ENCODE measurements at regions not wholly inside any gene's neighbourhood (a gene's known extent, or its start where the extent isn't known, plus 50 kb on each side); places are given as distances from the start of the nearest gene placed in this dataset.

DNA sequence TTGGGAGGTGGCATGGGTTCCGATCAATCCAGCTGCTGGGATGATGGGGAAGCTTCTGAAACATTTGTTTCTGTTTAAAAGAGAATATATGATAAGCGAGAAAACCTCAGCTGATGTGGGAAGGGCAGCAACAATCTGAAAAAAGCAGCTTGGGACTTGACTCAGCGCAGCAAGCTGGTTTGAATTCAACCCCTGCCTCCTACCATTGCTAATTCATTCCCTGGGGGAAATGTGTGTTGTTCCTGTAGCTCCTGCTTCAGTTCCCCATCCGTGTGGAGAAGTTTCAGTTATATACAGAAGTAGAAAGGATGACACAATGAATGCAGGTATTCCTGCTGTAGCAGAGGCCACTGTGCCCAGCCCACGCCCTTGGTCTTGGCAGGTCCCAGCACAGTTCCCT is 145.1 kb downstream of the NXNL2 start:
- CTCF ChIA-PET = no interaction called here
- Histone ChIP-seq H3K4me3 (no peak overlapping the region), H3K4me1 (ENCODE audit: control insufficient read depth, insufficient read depth, low read length) (no peaks in the 10 kb centered on the region), H3K9ac (ENCODE audit: control insufficient read depth, insufficient read depth, low read length) (no peak overlapping the region), H3K4me2 (ENCODE audit: control insufficient read depth, insufficient read depth) (no peak overlapping the region), H4K20me1 (ENCODE audit: control insufficient read depth, insufficient read depth) (no peaks in the 10 kb centered on the region), H3K9me3 (replicated peaks; ENCODE audit: control insufficient read depth, insufficient read depth, low read length) (no peaks in the 10 kb centered on the region), H3K27ac (ENCODE audit: control insufficient read depth, insufficient read depth) (no peak overlapping the region), H3K79me2 (ENCODE audit: control insufficient read depth, insufficient read depth, low read length) (no peaks in the 10 kb centered on the region), H2AFZ (ENCODE audit: control insufficient read depth, low read depth, low read length) (no peak overlapping the region), H3K36me3 (ENCODE audit: control insufficient read depth in 2 of 2, insufficient read depth in 2 of 2, low read length in 1 of 2) (no peaks in the 10 kb centered on the region), H3K27me3 (replicated peaks in 1 of 2; ENCODE audit: control insufficient read depth in 2 of 2, insufficient read depth in 2 of 2, low read length in 1 of 2) (no peaks in the 10 kb centered on the region)
- DNase-seq (ENCODE audit: low read depth, low spot score) (no peak), ATAC-seq (no peak), FAIRE-seq (no peak)
- RAD21 ChIA-PET (ENCODE audit: unreplicated experiment) = no interaction called here
- in situ Hi-C loops (cut with MboI) (no loop called here), intact Hi-C loops (cut with micrococcal nuclease; ENCODE audit: unreplicated experiment) (no loop called here)
- no peak for TF ChIP-seq NRF1 (conservative IDR thresholded peaks at IDR 0.05; ENCODE audit: low read depth, low read length)
- no peak for TF ChIP-seq RAD51 (IDR thresholded peaks at IDR 0.05)
- no peak for TF ChIP-seq CEBPB (IDR thresholded peaks at IDR 0.05; ENCODE audit: borderline replicate concordance in 1 of 2, low read depth in 2 of 2, low read length in 2 of 2)
- no peak for TF ChIP-seq TCF12 (IDR thresholded peaks at IDR 0.05; ENCODE audit: low read depth, low read length)
- TF ChIP-seq, protein P1, sequence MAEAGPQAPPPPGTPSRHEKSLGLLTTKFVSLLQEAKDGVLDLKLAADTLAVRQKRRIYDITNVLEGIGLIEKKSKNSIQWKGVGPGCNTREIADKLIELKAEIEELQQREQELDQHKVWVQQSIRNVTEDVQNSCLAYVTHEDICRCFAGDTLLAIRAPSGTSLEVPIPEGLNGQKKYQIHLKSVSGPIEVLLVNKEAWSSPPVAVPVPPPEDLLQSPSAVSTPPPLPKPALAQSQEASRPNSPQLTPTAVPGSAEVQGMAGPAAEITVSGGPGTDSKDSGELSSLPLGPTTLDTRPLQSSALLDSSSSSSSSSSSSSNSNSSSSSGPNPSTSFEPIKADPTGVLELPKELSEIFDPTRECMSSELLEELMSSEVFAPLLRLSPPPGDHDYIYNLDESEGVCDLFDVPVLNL (IDR thresholded peaks at IDR 0.05; ENCODE audit: low read depth, low read length) = no peak
- TF ChIP-seq CBX5 (IDR thresholded peaks at IDR 0.05; ENCODE audit: low read depth) = no peak
- SMC1A ChIA-PET (ENCODE audit: uncharacterized antibody, unreplicated experiment) = no interaction called here
- BruUV-seq (replicated peaks) = no TSS peak
- WGBS (ENCODE audit: insufficient coverage, insufficient replicate concordance, low lambda C conversion rate, missing lambda C conversion rate) = 14% methylated on average over 5 of the region's 5 CpGs
- POLR2A ChIA-PET = no interaction called here

DNA sequence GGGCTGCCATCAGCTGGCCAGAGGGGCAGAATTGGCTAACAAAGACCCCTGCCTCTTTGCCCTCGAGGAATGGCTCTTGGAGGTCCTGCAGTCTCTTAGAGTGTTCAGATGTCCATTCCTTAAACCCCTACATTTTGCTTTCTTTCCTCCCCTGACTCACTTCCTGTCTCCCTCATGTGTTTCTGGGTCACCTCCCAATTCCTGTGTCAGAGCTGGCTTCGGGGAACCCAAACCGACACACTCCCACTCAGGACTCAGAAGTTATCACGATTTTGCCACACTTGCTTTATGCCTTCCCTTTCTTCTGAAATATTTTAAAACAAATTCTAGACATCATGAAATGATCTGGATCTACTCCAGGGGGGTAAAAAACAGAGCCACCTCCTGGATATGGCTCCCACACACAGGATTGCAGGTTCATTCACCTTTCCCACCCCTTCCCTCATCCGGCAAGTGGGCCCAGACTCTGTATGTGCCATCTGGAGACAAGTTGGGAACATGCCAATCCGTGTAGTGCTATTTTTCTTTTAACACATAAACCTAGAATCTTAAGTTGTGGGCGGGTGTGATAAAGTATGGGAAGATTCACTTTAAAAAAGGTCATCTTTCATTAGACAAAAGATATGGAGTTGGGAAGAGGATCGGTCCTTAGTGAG is 145.7 kb downstream of the NXNL2 start:
- no peak overlapping the region for H3K9ac ChIP-seq (ENCODE audit: control insufficient read depth, insufficient read depth, low read length)
- ChIA-PET POLR2A (no interaction called here), SMC1A (ENCODE audit: uncharacterized antibody, unreplicated experiment) (no interaction called here), RAD21 (ENCODE audit: unreplicated experiment) (no interaction called here), CTCF (interaction anchor here (0.6 kb wide), 1 partner anchor 1593 kb away, joined by 3 read pairs; no protein-coding TSS in a partner anchor)
- in situ Hi-C loops (cut with MboI) = no loop called here
- no peaks in the 10 kb centered on the region for H3K9me3 ChIP-seq (replicated peaks; ENCODE audit: control insufficient read depth, insufficient read depth, low read length)
- TF ChIP-seq NR2F1 (conservative IDR thresholded peaks at IDR 0.05) = no peak
- TF ChIP-seq BACH1 (IDR thresholded peaks at IDR 0.05; ENCODE audit: borderline replicate concordance) = no peak
- TF ChIP-seq, protein P2, sequence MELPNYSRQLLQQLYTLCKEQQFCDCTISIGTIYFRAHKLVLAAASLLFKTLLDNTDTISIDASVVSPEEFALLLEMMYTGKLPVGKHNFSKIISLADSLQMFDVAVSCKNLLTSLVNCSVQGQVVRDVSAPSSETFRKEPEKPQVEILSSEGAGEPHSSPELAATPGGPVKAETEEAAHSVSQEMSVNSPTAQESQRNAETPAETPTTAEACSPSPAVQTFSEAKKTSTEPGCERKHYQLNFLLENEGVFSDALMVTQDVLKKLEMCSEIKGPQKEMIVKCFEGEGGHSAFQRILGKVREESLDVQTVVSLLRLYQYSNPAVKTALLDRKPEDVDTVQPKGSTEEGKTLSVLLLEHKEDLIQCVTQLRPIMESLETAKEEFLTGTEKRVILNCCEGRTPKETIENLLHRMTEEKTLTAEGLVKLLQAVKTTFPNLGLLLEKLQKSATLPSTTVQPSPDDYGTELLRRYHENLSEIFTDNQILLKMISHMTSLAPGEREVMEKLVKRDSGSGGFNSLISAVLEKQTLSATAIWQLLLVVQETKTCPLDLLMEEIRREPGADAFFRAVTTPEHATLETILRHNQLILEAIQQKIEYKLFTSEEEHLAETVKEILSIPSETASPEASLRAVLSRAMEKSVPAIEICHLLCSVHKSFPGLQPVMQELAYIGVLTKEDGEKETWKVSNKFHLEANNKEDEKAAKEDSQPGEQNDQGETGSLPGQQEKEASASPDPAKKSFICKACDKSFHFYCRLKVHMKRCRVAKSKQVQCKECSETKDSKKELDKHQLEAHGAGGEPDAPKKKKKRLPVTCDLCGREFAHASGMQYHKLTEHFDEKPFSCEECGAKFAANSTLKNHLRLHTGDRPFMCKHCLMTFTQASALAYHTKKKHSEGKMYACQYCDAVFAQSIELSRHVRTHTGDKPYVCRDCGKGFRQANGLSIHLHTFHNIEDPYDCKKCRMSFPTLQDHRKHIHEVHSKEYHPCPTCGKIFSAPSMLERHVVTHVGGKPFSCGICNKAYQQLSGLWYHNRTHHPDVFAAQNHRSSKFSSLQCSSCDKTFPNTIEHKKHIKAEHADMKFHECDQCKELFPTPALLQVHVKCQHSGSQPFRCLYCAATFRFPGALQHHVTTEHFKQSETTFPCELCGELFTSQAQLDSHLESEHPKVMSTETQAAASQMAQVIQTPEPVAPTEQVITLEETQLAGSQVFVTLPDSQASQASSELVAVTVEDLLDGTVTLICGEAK (IDR thresholded peaks at IDR 0.05; ENCODE audit: borderline replicate concordance) = no peak
- TF ChIP-seq IRF4 (IDR thresholded peaks at IDR 0.05; ENCODE audit: low read depth, low read length) = no peak
- TF ChIP-seq, protein P3, sequence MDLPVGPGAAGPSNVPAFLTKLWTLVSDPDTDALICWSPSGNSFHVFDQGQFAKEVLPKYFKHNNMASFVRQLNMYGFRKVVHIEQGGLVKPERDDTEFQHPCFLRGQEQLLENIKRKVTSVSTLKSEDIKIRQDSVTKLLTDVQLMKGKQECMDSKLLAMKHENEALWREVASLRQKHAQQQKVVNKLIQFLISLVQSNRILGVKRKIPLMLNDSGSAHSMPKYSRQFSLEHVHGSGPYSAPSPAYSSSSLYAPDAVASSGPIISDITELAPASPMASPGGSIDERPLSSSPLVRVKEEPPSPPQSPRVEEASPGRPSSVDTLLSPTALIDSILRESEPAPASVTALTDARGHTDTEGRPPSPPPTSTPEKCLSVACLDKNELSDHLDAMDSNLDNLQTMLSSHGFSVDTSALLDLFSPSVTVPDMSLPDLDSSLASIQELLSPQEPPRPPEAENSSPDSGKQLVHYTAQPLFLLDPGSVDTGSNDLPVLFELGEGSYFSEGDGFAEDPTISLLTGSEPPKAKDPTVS (IDR thresholded peaks at IDR 0.05; ENCODE audit: low read depth, low read length) = no peak
- no peak for TF ChIP-seq CBX5 (IDR thresholded peaks at IDR 0.05; ENCODE audit: low read depth)
- no peak for TF ChIP-seq ATF7 (IDR thresholded peaks at IDR 0.05; ENCODE audit: low read depth)
- TF ChIP-seq NRF1 (conservative IDR thresholded peaks at IDR 0.05; ENCODE audit: low read depth, low read length) = no peak
- H3K4me2 ChIP-seq (ENCODE audit: control insufficient read depth, insufficient read depth) = no peak overlapping the region
- no peaks in the 10 kb centered on the region for H3K27me3 ChIP-seq (replicated peaks in 1 of 2; ENCODE audit: control insufficient read depth in 2 of 2, insufficient read depth in 2 of 2, low read length in 1 of 2)
- no peaks in the 10 kb centered on the region for H4K20me1 ChIP-seq (ENCODE audit: control insufficient read depth, insufficient read depth)
- H2AFZ ChIP-seq (ENCODE audit: control insufficient read depth, low read depth, low read length) = no peak overlapping the region
- H3K79me2 ChIP-seq (ENCODE audit: control insufficient read depth, insufficient read depth, low read length) = no peaks in the 10 kb centered on the region
- DNase-seq (ENCODE audit: low read depth, low spot score) (no peak), ATAC-seq (no peak), FAIRE-seq (no peak)
- no peaks in the 10 kb centered on the region for H3K4me1 ChIP-seq (ENCODE audit: control insufficient read depth, insufficient read depth, low read length)
- intact Hi-C loops (cut with micrococcal nuclease; ENCODE audit: unreplicated experiment) = no loop called here
- H3K4me3 ChIP-seq = no peak overlapping the region
- no peak overlapping the region for H3K27ac ChIP-seq (ENCODE audit: control insufficient read depth, insufficient read depth)
- no peaks in the 10 kb centered on the region for H3K36me3 ChIP-seq (ENCODE audit: control insufficient read depth in 2 of 2, insufficient read depth in 2 of 2, low read length in 1 of 2)
- BruUV-seq (replicated peaks) = no TSS peak
- 14% methylated on average over 8 of the region's 8 CpGs for WGBS (ENCODE audit: insufficient coverage, insufficient replicate concordance, low lambda C conversion rate, missing lambda C conversion rate)
